ENCODE measurements at regions not wholly inside any gene's neighbourhood (a gene's known extent, or its start where the extent isn't known, plus 50 kb on each side); places are given as distances from the start of the nearest gene placed in this dataset.

DNA sequence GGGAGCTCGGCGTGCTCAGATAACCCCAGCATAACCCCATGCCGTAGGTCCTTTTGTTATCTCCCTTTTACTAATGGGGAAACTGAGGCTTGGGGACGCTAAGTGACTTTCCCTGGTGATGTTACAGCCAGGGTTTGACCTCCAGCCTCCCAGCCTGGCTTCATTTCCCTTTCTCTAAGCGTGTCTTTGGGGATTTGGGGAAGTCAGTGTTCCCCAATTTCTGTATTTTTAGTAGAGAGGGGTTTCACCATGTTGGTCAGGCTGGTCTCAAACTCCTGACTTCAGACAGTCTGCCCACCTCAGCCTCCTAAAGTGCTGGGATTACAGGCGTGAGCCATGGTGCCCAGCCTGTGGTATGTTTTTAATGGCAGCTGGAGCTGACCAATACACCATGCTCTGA is 85.4 kb downstream of the PHETA1 start:
- Histone ChIP-seq H3K27me3 (ENCODE audit: control insufficient read depth in 3 of 3, insufficient read depth in 3 of 3, low read length in 3 of 3) (no peaks in the 10 kb centered on the region), H3K4me3 (ENCODE audit: low read depth in 1 of 3, low read length in 3 of 3) (no peak overlapping the region), H3K4me1 (ENCODE audit: control insufficient read depth in 3 of 3, insufficient read depth in 2 of 3, low read depth in 1 of 3, low read length in 2 of 3) (no peaks in the 10 kb centered on the region), H3K27ac (ENCODE audit: low read depth in 1 of 3, low read length in 2 of 3) (no peak overlapping the region), H3K9me3 (ENCODE audit: control insufficient read depth in 2 of 2, insufficient read depth in 1 of 2, low read depth in 1 of 2, low read length in 1 of 2) (peaks cover 0 to 13% of the 10 kb centered on the region in 2 donors), H3K36me3 (ENCODE audit: control insufficient read depth in 3 of 3, insufficient read depth in 2 of 3, low read depth in 1 of 3, low read length in 3 of 3) (no peaks in the 10 kb centered on the region)
- no peak for FAIRE-seq
- no peak for DNase-seq
- 74 to 84% (median 74%) methylated on average over 6 of the region's 6 CpGs for WGBS, 3 donors

DNA sequence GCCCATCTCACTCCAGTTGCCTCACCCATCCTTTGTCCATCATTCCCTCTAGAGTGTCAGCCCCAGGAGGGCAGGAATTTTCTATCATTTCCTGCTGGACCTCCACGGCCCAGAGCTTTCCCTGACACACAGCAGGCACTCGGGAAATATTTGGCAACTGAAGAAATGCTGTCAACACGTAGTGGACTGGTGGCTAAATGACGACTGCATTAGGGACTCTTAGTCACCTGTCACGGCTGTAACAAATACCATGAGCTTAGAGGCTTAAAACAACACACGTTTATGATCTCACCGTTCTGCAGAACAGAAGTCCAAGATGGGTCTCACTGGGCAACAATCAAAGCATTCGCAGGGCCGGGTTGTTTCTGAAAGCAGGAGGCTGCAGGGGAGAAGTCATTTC is 91.3 kb downstream of the PHETA1 start:
- DNase-seq, result no peak
- Histone ChIP-seq H3K27me3 (ENCODE audit: control insufficient read depth in 3 of 3, insufficient read depth in 3 of 3, low read length in 3 of 3) (peaks cover 0 to 2% (median 0%) of the 10 kb centered on the region in 3 donors), H3K36me3 (ENCODE audit: control insufficient read depth in 3 of 3, insufficient read depth in 2 of 3, low read depth in 1 of 3, low read length in 3 of 3) (no peaks in the 10 kb centered on the region), H3K4me3 (ENCODE audit: low read depth in 1 of 3, low read length in 3 of 3) (no peak overlapping the region), H3K9me3 (ENCODE audit: control insufficient read depth in 2 of 2, insufficient read depth in 1 of 2, low read depth in 1 of 2, low read length in 1 of 2) (peaks cover 0 to 15% of the 10 kb centered on the region in 2 donors), H3K4me1 (ENCODE audit: control insufficient read depth in 3 of 3, insufficient read depth in 2 of 3, low read depth in 1 of 3, low read length in 2 of 3) (no peaks in the 10 kb centered on the region), H3K27ac (ENCODE audit: low read depth in 1 of 3, low read length in 2 of 3) (no peak overlapping the region)
- no peak for FAIRE-seq
- WGBS, 3 donors, result 69 to 76% (median 71%) methylated on average over 9 of the region's 9 CpGs

DNA sequence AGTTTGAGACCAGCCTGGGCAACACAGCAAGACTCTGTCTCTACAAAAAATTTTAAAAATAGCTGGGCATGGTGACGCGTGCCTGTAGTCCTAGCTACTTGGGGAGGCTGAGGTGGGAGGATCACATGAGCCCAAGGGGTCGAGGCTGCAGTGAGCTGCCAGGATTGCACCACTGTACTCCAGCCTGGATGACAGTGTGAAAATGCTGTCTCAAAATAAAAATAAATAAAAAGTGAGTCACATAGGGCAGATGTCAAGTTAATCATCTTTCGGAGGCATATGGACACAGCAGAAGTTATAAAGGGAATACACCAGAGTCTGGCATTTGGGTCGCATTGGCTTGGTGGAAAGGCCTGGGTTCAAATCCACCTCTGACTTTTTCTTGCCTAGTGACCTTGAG is 92.7 kb downstream of the PHETA1 start:
- no peak for DNase-seq
- FAIRE-seq, result no peak
- Histone ChIP-seq H3K4me3 (ENCODE audit: low read depth in 1 of 3, low read length in 3 of 3) (no peak overlapping the region), H3K36me3 (ENCODE audit: control insufficient read depth in 3 of 3, insufficient read depth in 2 of 3, low read depth in 1 of 3, low read length in 3 of 3) (no peaks in the 10 kb centered on the region), H3K27me3 (ENCODE audit: control insufficient read depth in 3 of 3, insufficient read depth in 3 of 3, low read length in 3 of 3) (peaks cover 0 to 2% (median 0%) of the 10 kb centered on the region in 3 donors), H3K9me3 (ENCODE audit: control insufficient read depth in 2 of 2, insufficient read depth in 1 of 2, low read depth in 1 of 2, low read length in 1 of 2) (peaks cover 0 to 11% of the 10 kb centered on the region in 2 donors), H3K27ac (ENCODE audit: low read depth in 1 of 3, low read length in 2 of 3) (no peak overlapping the region), H3K4me1 (ENCODE audit: control insufficient read depth in 3 of 3, insufficient read depth in 2 of 3, low read depth in 1 of 3, low read length in 2 of 3) (no peaks in the 10 kb centered on the region)
- 77 to 83% (median 81%) methylated on average over 5 of the region's 5 CpGs for WGBS, 3 donors

DNA sequence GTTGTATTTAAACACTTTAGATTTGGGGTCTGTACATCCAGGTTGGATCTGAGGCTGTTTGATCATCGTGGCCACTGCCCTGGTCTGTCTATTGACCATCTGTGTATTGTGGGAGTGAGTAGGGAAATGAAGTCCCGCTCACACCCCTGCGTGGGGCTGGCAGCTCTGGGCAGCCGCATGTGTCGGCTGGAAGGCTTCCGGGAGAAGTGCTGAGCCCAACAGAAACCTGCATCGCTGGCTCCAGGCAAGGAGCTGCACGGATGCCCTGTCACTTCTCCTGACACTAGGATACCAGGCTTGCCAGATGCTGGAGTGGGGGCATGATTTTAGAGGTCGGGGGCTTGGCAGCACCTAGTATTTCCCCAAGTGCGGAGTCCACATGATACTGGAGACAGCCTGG is 93.6 kb downstream of the PHETA1 start:
- no peaks in the 10 kb centered on the region for H3K4me1 ChIP-seq (ENCODE audit: control insufficient read depth in 3 of 3, insufficient read depth in 2 of 3, low read depth in 1 of 3, low read length in 2 of 3)
- WGBS, 3 donors, result 64 to 72% (median 72%) methylated on average over 10 of the region's 10 CpGs
- peaks cover 0 to 4% of the 10 kb centered on the region in 2 donors for H3K9me3 ChIP-seq (ENCODE audit: control insufficient read depth in 2 of 2, insufficient read depth in 1 of 2, low read depth in 1 of 2, low read length in 1 of 2)
- H3K27ac ChIP-seq (ENCODE audit: low read depth in 1 of 3, low read length in 2 of 3), result no peak overlapping the region
- no peak overlapping the region for H3K4me3 ChIP-seq (ENCODE audit: low read depth in 1 of 3, low read length in 3 of 3)
- no peaks in the 10 kb centered on the region for H3K36me3 ChIP-seq (ENCODE audit: control insufficient read depth in 3 of 3, insufficient read depth in 2 of 3, low read depth in 1 of 3, low read length in 3 of 3)
- DNase-seq (no peak), FAIRE-seq (no peak)
- peaks cover 0 to 5% (median 4%) of the 10 kb centered on the region in 3 donors for H3K27me3 ChIP-seq (ENCODE audit: control insufficient read depth in 3 of 3, insufficient read depth in 3 of 3, low read length in 3 of 3)

DNA sequence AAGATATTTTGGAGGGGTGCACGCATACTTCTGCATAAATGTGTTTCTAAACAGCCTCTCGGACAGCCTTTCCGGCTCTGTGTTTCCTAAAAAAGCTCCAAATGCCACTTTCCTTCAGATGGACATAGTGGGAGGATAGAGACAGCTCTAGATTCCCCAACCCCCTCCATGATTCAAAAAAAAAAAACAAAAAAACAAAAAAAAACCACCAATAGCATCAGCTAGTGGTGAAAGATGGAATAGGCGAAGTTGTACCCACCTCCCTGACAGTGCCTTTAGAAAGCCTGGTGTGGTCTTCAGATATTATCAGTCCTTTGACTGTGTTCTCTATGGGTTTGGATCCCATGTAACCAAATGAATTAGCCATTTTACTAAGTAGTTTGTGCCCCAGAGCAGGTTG is 94.1 kb downstream of the PHETA1 start:
- no peak overlapping the region for H3K4me3 ChIP-seq (ENCODE audit: low read depth in 1 of 3, low read length in 3 of 3)
- DNase-seq (no peak), FAIRE-seq (no peak)
- H3K27ac ChIP-seq (ENCODE audit: low read depth in 1 of 3, low read length in 2 of 3), result no peak overlapping the region
- no peaks in the 10 kb centered on the region for H3K36me3 ChIP-seq (ENCODE audit: control insufficient read depth in 3 of 3, insufficient read depth in 2 of 3, low read depth in 1 of 3, low read length in 3 of 3)
- H3K27me3 ChIP-seq (ENCODE audit: control insufficient read depth in 3 of 3, insufficient read depth in 3 of 3, low read length in 3 of 3), result peaks cover 0 to 5% (median 4%) of the 10 kb centered on the region in 3 donors
- peaks cover 0 to 2% of the 10 kb centered on the region in 2 donors for H3K9me3 ChIP-seq (ENCODE audit: control insufficient read depth in 2 of 2, insufficient read depth in 1 of 2, low read depth in 1 of 2, low read length in 1 of 2)
- 61 to 82% (median 65%) methylated on average over 4 of the region's 4 CpGs for WGBS, 3 donors
- H3K4me1 ChIP-seq (ENCODE audit: control insufficient read depth in 3 of 3, insufficient read depth in 2 of 3, low read depth in 1 of 3, low read length in 2 of 3), result no peaks in the 10 kb centered on the region

DNA sequence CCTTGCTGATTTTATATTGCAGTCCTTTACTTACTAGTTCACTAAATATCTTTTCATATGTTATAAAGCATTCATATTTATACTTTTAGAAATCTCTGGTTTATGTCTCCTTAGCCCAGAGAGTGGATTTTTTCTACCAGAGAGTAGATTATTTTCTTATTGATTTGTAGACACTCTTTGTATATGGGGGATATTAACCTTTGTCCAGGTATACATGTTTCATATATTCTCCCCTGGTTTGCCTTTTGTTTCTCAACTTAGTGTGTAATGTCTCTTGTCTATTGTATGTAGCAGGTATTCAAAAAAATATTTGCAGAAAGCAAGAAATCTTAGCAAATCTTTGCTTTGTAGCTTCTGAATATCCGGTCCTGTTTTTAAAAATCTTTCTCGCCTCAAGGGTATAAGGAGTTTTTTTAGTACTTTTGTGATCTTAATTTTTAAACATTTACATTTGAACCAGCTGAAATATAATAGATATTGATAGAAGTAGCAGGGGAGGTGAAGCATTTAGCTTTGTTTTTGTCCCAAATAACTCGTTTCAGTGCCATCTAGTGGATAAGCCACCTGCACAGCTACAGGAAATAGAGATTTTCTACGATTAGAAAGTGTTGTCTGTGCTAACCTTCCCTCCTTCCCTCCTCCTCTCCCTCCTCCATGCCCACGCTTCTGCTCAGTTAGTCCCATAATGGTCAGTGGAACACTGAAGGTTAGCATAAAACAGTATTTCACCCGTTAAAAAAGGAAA is 97.0 kb downstream of the PHETA1 start:
- H3K9me3 ChIP-seq (ENCODE audit: control insufficient read depth in 2 of 2, insufficient read depth in 1 of 2, low read depth in 1 of 2, low read length in 1 of 2), result no peaks in the 10 kb centered on the region
- no peaks in the 10 kb centered on the region for H3K36me3 ChIP-seq (ENCODE audit: control insufficient read depth in 3 of 3, insufficient read depth in 2 of 3, low read depth in 1 of 3, low read length in 3 of 3)
- FAIRE-seq (no peak), DNase-seq (no peak)
- no peak overlapping the region for H3K27ac ChIP-seq (ENCODE audit: low read depth in 1 of 3, low read length in 2 of 3)
- WGBS, 3 donors, result 62 to 65% (median 63%) methylated on average over 6 of the region's 6 CpGs
- H3K4me1 ChIP-seq (ENCODE audit: control insufficient read depth in 3 of 3, insufficient read depth in 2 of 3, low read depth in 1 of 3, low read length in 2 of 3), result no peaks in the 10 kb centered on the region
- H3K4me3 ChIP-seq (ENCODE audit: low read depth in 1 of 3, low read length in 3 of 3), result no peak overlapping the region
- H3K27me3 ChIP-seq (ENCODE audit: control insufficient read depth in 3 of 3, insufficient read depth in 3 of 3, low read length in 3 of 3), result peaks cover 0 to 4% (median 4%) of the 10 kb centered on the region in 3 donors

DNA sequence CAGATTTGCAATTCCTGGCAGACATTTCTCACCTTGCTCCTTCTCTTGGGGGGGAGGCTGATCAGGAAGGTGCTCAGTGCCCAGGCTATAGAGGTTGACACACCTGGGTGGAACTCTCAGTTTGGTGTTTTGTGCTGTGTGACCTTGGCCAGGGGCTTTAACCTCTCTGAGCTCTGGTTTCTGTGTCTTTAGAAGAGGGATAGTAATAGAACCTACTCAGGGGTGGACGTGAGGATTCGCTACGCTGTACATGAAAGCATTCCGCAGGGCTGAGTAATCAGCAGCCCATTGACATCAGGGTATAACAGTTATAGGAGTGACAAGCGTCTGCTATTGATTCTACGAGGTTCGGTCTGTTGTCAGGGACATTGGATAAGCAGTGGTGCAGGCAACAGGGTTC is 98.1 kb downstream of the PHETA1 start:
- Histone ChIP-seq H3K9me3 (ENCODE audit: control insufficient read depth in 2 of 2, insufficient read depth in 1 of 2, low read depth in 1 of 2, low read length in 1 of 2) (no peaks in the 10 kb centered on the region), H3K27me3 (ENCODE audit: control insufficient read depth in 3 of 3, insufficient read depth in 3 of 3, low read length in 3 of 3) (peaks cover 0 to 4% (median 4%) of the 10 kb centered on the region in 3 donors), H3K4me1 (ENCODE audit: control insufficient read depth in 3 of 3, insufficient read depth in 2 of 3, low read depth in 1 of 3, low read length in 2 of 3) (no peaks in the 10 kb centered on the region), H3K36me3 (ENCODE audit: control insufficient read depth in 3 of 3, insufficient read depth in 2 of 3, low read depth in 1 of 3, low read length in 3 of 3) (no peaks in the 10 kb centered on the region), H3K4me3 (ENCODE audit: low read depth in 1 of 3, low read length in 3 of 3) (no peak overlapping the region), H3K27ac (ENCODE audit: low read depth in 1 of 3, low read length in 2 of 3) (no peak overlapping the region)
- WGBS, 3 donors, result 43 to 56% (median 54%) methylated on average over 7 of the region's 7 CpGs
- DNase-seq, result no peak
- FAIRE-seq, result no peak

DNA sequence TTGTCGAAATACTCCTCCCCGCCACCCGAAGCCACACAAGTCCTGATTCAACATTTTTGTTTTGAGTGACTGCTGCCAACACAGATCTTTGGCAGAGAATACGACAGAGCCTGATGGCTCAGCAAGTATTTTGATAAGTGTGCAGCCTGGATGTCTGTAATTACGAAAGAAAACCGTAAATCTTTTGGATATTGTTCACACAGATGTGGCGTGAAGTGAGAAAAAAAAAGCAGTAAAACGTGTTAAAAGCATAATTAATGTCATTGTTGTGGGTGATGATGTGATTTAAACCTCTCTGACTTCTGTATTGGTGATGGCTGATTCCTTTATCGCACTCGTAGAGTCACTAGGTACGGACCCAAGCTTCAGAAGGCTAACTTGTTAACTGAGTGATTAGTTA is 98.7 kb downstream of the PHETA1 start:
- H3K27ac ChIP-seq (ENCODE audit: low read depth in 1 of 3, low read length in 2 of 3), result no peak overlapping the region
- H3K9me3 ChIP-seq (ENCODE audit: control insufficient read depth in 2 of 2, insufficient read depth in 1 of 2, low read depth in 1 of 2, low read length in 1 of 2), result no peaks in the 10 kb centered on the region
- DNase-seq (no peak), FAIRE-seq (no peak)
- H3K4me3 ChIP-seq (ENCODE audit: low read depth in 1 of 3, low read length in 3 of 3), result no peak overlapping the region
- WGBS, 3 donors, result 42 to 54% (median 49%) methylated on average over 11 of the region's 11 CpGs
- H3K27me3 ChIP-seq (ENCODE audit: control insufficient read depth in 3 of 3, insufficient read depth in 3 of 3, low read length in 3 of 3), result peaks cover 0 to 4% (median 4%) of the 10 kb centered on the region in 3 donors
- H3K36me3 ChIP-seq (ENCODE audit: control insufficient read depth in 3 of 3, insufficient read depth in 2 of 3, low read depth in 1 of 3, low read length in 3 of 3), result no peaks in the 10 kb centered on the region
- H3K4me1 ChIP-seq (ENCODE audit: control insufficient read depth in 3 of 3, insufficient read depth in 2 of 3, low read depth in 1 of 3, low read length in 2 of 3), result no peaks in the 10 kb centered on the region

DNA sequence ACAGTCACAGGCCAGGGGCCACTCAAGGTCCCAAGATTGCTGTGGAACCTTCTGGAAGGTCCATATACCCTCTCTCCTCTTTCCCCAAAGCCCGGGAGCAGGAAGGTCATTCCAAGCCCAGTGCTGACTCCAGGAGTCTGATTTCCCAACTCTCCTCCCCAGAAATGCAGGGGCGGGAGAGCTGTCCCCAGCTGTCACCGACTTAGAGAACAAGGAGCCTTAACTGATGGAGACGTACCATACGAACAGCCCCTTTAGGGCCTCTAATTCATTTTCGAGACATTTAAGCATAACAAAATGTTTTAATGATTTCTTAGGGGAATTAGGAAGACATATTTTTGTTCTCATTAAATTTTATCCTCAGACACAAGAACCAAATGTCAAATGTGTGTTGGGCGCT is 99.2 kb downstream of the PHETA1 start:
- Histone ChIP-seq H3K27me3 (ENCODE audit: control insufficient read depth in 3 of 3, insufficient read depth in 3 of 3, low read length in 3 of 3) (peaks cover 0 to 4% (median 4%) of the 10 kb centered on the region in 3 donors), H3K4me3 (ENCODE audit: low read depth in 1 of 3, low read length in 3 of 3) (no peak overlapping the region), H3K27ac (ENCODE audit: low read depth in 1 of 3, low read length in 2 of 3) (no peak overlapping the region), H3K4me1 (ENCODE audit: control insufficient read depth in 3 of 3, insufficient read depth in 2 of 3, low read depth in 1 of 3, low read length in 2 of 3) (no peaks in the 10 kb centered on the region), H3K36me3 (ENCODE audit: control insufficient read depth in 3 of 3, insufficient read depth in 2 of 3, low read depth in 1 of 3, low read length in 3 of 3) (no peaks in the 10 kb centered on the region), H3K9me3 (ENCODE audit: control insufficient read depth in 2 of 2, insufficient read depth in 1 of 2, low read depth in 1 of 2, low read length in 1 of 2) (no peaks in the 10 kb centered on the region)
- no peak for FAIRE-seq
- 57 to 71% (median 62%) methylated on average over 7 of the region's 7 CpGs for WGBS, 3 donors
- no peak for DNase-seq

All from small intestine (tissue), 7 donors.